DND-41 (cell line): ENCODE measurements at regions not wholly inside any gene's neighbourhood (a gene's known extent, or its start where the extent isn't known, plus 50 kb on each side); places are given as distances from the start of the nearest gene placed in this dataset.

Experiments used
- ATAC-seq: fragments of 200-7000 bp; cut with Tn5 transposase; 3 replicates; pipeline ENCODE4 v1.9.1; 2021; ENCODE audit warnings: low read depth; ENCODE audit not compliant: insufficient read depth
- DNase-seq: peaks from one replicate; pipeline ENCODE4 v3.0.0-alpha.2; 2020
- H2AFZ ChIP-seq: 2 replicates; pipeline ENCODE4 v1.6.0; 2012; ENCODE audit warnings: low read depth, low read length
- H3K27ac ChIP-seq: 2 replicates; pipeline ENCODE4 v1.5.1; 2012; ENCODE audit warnings: low read length, inconsistent platforms
- H3K27me3 ChIP-seq: fragments of 200-600 bp; sonication (generic); 2 replicates; pipeline ENCODE4 v1.6.0; 2012; ENCODE audit warnings: low read length, mild to moderate bottlenecking, inconsistent platforms; ENCODE audit not compliant: insufficient read depth, poor library complexity
- H3K36me3 ChIP-seq: 2 replicates; pipeline ENCODE4 v1.5.1; 2012; ENCODE audit warnings: low read length, inconsistent platforms; ENCODE audit not compliant: insufficient read depth
- H3K4me1 ChIP-seq: 2 replicates; pipeline ENCODE4 v1.5.1; 2012; ENCODE audit warnings: mild to moderate bottlenecking, low read length; ENCODE audit not compliant: insufficient read depth
- H3K4me2 ChIP-seq: 2 replicates; pipeline ENCODE4 v1.6.0; 2012; ENCODE audit warnings: mild to moderate bottlenecking, moderate library complexity, low read length, inconsistent platforms; ENCODE audit not compliant: insufficient read depth
- H3K4me3 ChIP-seq, 2 experiments: fragments of 200-600 bp in 1 of 2; shearing (Covaris generic) in 1 of 2; 2 replicates each; pipeline ENCODE4 v1.5.1; 2012 to 2016; ENCODE audit warnings: inconsistent platforms in 2 of 2, low read length in 2 of 2, mild to moderate bottlenecking in 2 of 2, low read depth in 1 of 2, moderate library complexity in 1 of 2
- H3K79me2 ChIP-seq: 2 replicates; pipeline ENCODE4 v1.6.0; 2012; ENCODE audit warnings: low read length, inconsistent platforms; ENCODE audit not compliant: insufficient read depth
- H3K9ac ChIP-seq: 2 replicates; pipeline ENCODE4 v1.6.0; 2012; ENCODE audit warnings: low read depth, mild to moderate bottlenecking, inconsistent platforms, low read length, moderate library complexity
- H3K9me3 ChIP-seq: 2 replicates; pipeline ENCODE4 v1.5.1; 2012; ENCODE audit warnings: low read length, moderate library complexity, mild to moderate bottlenecking, inconsistent platforms; ENCODE audit not compliant: insufficient read depth, severe bottlenecking
- H4K20me1 ChIP-seq: 2 replicates; pipeline ENCODE4 v1.6.0; 2012; ENCODE audit warnings: low read length; ENCODE audit not compliant: insufficient read depth
- CTCF ChIP-seq: IDR thresholded peaks from 2 replicates; pipeline ENCODE4 v1.5.1; 2012; ENCODE audit warnings: borderline replicate concordance, low read length, moderate library complexity, mild to moderate bottlenecking; ENCODE audit not compliant: poor library complexity, severe bottlenecking; ENCODE audit errors: extremely low read depth
- EZH2 ChIP-seq: IDR thresholded peaks from 3 replicates; pipeline ENCODE4 v1.6.1; 2012; ENCODE audit warnings: borderline replicate concordance, low read depth, mild to moderate bottlenecking, moderate library complexity, low read length, inconsistent platforms; ENCODE audit not compliant: severe bottlenecking

GRCh38 chr7:81300753-81301152 lies 381.9 kb upstream of the SEMA3C start:
- Histone ChIP-seq H3K4me3 (no peak overlapping the region), H3K9ac (no peak overlapping the region), H3K36me3 (no peaks in the 10 kb centered on the region), H3K9me3 (no peaks in the 10 kb centered on the region), H2AFZ (no peak overlapping the region), H3K27ac (no peak overlapping the region), H4K20me1 (no peaks in the 10 kb centered on the region), H3K4me1 (no peaks in the 10 kb centered on the region), H3K27me3 (no peaks in the 10 kb centered on the region), H3K4me2 (no peak overlapping the region), H3K79me2 (no peaks in the 10 kb centered on the region)
- ATAC-seq (no peak), DNase-seq (no peak)
- TF ChIP-seq CTCF: no peak

GRCh38 chr7:81299711-81300110 lies 380.9 kb upstream of the SEMA3C start:
- no peaks in the 10 kb centered on the region for H3K79me2 ChIP-seq
- H2AFZ ChIP-seq: no peak overlapping the region
- H3K4me1 ChIP-seq: no peaks in the 10 kb centered on the region
- no peak overlapping the region for H3K9ac ChIP-seq
- H3K4me3 ChIP-seq: no peak overlapping the region
- DNase-seq (no peak), ATAC-seq (no peak)
- TF ChIP-seq CTCF: no peak
- TF ChIP-seq EZH2: no peak
- no peaks in the 10 kb centered on the region for H3K36me3 ChIP-seq
- no peaks in the 10 kb centered on the region for H3K27me3 ChIP-seq
- no peak overlapping the region for H3K27ac ChIP-seq
- no peaks in the 10 kb centered on the region for H4K20me1 ChIP-seq
- no peaks in the 10 kb centered on the region for H3K9me3 ChIP-seq
- no peak overlapping the region for H3K4me2 ChIP-seq

- Histone ChIP-seq H3K4me2 (no peak overlapping the region), H3K4me1 (no peaks in the 10 kb centered on the region), H3K27ac (no peak overlapping the region), H4K20me1 (no peaks in the 10 kb centered on the region), H3K9me3 (no peaks in the 10 kb centered on the region), H3K79me2 (no peaks in the 10 kb centered on the region), H3K4me3 (no peak overlapping the region), H3K36me3 (no peaks in the 10 kb centered on the region), H3K9ac (no peak overlapping the region), H2AFZ (no peak overlapping the region), H3K27me3 (no peaks in the 10 kb centered on the region)
- TF ChIP-seq EZH2: no peak
- TF ChIP-seq CTCF: no peak
- DNase-seq: no peak
- no peak for ATAC-seq
Observed at GRCh38 chr7:81298951-81299666, 380.3 kb upstream of the SEMA3C start.
